HG03521 (cell line): ENCODE measurements at regions not wholly inside any gene's neighbourhood (a gene's known extent, or its start where the extent isn't known, plus 50 kb on each side); places are given as distances from the start of the nearest gene placed in this dataset.

Experiments
- ATAC-seq: cut with Tn5 transposase; IDR thresholded peaks from one replicate; pipeline ENCODE4 v1.9.1; 2021; ENCODE audit warnings: mild to moderate bottlenecking, moderate library complexity; ENCODE audit not compliant: unreplicated experiment

GRCh38 chr1:98005326-98006010, 84.6 kb upstream of the DPYD start:
- ATAC-seq = no peak

GRCh38 chr1:98003442-98003841, 82.6 kb upstream of the DPYD start:
- ATAC-seq = no peak

- ATAC-seq = no peak
Measured at GRCh38 chr1:98002288-98002687, 81.5 kb upstream of the DPYD start.

- no peak for ATAC-seq
Measured at GRCh38 chr1:98001764-98002163, 80.9 kb upstream of the DPYD start.

- ATAC-seq = no peak
Measured at GRCh38 chr1:97999320-97999719, 78.5 kb upstream of the DPYD start.

GRCh38 chr1:97996880-97997279, 76.0 kb upstream of the DPYD start:
- no peak for ATAC-seq

GRCh38 chr1:97989094-97989680, 68.4 kb upstream of the DPYD start:
- no peak for ATAC-seq

- no peak for ATAC-seq
Measured at GRCh38 chr1:97986041-97987005, 65.5 kb upstream of the DPYD start.

- ATAC-seq = no peak
Measured at GRCh38 chr1:97983126-97983525, 62.3 kb upstream of the DPYD start.

- ATAC-seq = no peak
Measured at GRCh38 chr1:97980530-97980929, 59.7 kb upstream of the DPYD start.

GRCh38 chr1:97976801-97977200, 56.0 kb upstream of the DPYD start:
- no peak for ATAC-seq
